ENCODE measurements at regions not wholly inside any gene's neighbourhood (a gene's known extent, or its start where the extent isn't known, plus 50 kb on each side); places are given as distances from the start of the nearest gene placed in this dataset.

DNA sequence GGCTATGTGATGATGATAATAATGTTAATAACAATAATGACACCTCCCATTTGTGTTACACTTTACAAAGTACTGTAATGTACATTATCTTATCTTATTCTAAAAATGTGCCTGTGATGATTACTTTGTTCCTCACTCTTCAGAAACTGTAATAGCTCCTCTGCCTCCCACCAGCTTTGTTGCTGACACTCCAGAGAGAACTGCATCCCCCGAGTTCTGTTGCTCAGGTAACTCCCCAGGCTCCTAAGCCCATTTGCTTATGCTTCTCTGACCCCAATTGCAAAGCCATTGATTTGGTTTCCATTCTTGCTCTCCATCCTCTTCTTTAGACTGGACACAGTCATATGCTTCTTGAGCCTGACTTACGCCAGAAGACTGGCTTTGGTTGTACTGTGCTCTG is 319.7 kb downstream of the EPM2A start:
- Histone ChIP-seq H3K27me3 (ENCODE audit: control insufficient read depth in 2 of 2, insufficient read depth in 1 of 2, low read length in 1 of 2) (no peaks in the 10 kb centered on the region), H3K4me3 (ENCODE audit: low read length in 2 of 2) (no peak overlapping the region), H3K4me1 (ENCODE audit: control insufficient read depth in 2 of 2, insufficient read depth in 2 of 2, low read length in 2 of 2) (no peaks in the 10 kb centered on the region), H3K36me3 (ENCODE audit: control insufficient read depth in 2 of 2, insufficient read depth in 2 of 2, low read length in 1 of 2) (no peaks in the 10 kb centered on the region), H3K9me3 (ENCODE audit: control insufficient read depth in 2 of 2, insufficient read depth in 1 of 2, low read length in 1 of 2) (no peaks in the 10 kb centered on the region), H3K27ac (ENCODE audit: low read depth in 1 of 2, low read length in 1 of 2) (no peak overlapping the region)
- DNase-seq (ENCODE audit: low read depth in 6 of 9, low spot score in 9 of 9): no peak
- WGBS: 83% methylated on average over 2 of the region's 2 CpGs

DNA sequence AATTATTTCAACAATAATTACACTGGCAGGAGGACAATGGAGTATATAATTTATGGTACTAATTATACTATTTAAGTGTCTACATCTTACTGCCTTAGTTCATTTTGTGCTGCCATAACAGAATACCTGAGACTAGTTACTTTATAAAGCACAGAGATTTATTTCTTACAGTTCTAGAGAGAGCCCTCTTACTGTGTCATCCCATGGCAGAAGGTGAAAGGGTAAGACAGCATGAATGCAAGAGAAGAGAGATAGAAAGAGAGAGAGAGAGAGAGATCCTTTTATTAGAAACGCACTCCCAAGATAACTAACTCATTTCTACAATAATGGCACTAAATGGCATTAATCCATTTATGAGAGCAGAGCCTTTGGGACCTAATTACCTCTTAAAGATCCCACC is 314.7 kb downstream of the EPM2A start:
- no peaks in the 10 kb centered on the region for H3K9me3 ChIP-seq (ENCODE audit: control insufficient read depth in 2 of 2, insufficient read depth in 1 of 2, low read length in 1 of 2)
- 83% methylated on average over 1 of the region's 1 CpG for WGBS
- no peaks in the 10 kb centered on the region for H3K4me1 ChIP-seq (ENCODE audit: control insufficient read depth in 2 of 2, insufficient read depth in 2 of 2, low read length in 2 of 2)
- H3K27me3 ChIP-seq (ENCODE audit: control insufficient read depth in 2 of 2, insufficient read depth in 1 of 2, low read length in 1 of 2): no peaks in the 10 kb centered on the region
- no peaks in the 10 kb centered on the region for H3K36me3 ChIP-seq (ENCODE audit: control insufficient read depth in 2 of 2, insufficient read depth in 2 of 2, low read length in 1 of 2)
- H3K27ac ChIP-seq (ENCODE audit: low read depth in 1 of 2, low read length in 1 of 2): no peak overlapping the region
- no peak for DNase-seq (ENCODE audit: low read depth in 6 of 9, low spot score in 9 of 9)
- H3K4me3 ChIP-seq (ENCODE audit: low read length in 2 of 2): no peak overlapping the region

DNA sequence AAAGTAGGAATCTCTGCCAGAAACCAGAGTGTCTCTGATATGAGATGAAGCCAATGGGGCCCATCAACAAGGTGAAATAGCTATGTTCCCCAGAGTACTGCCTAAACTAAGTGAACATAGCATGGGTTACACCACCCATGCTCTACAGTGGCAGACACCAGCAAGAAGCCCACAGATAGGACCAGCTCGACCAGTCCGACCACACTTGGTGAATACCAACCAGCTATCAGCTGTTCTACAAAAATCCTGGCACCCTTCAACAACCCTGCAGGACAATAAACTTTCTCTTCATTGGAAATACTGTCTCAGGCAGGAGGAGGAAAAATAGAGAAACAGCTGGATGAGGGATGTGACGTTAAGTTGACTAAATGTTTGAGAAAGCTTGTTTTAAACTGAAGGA is 311.4 kb downstream of the EPM2A start:
- Histone ChIP-seq H3K27ac (ENCODE audit: low read depth in 1 of 2, low read length in 1 of 2) (no peak overlapping the region), H3K9me3 (ENCODE audit: control insufficient read depth in 2 of 2, insufficient read depth in 1 of 2, low read length in 1 of 2) (no peaks in the 10 kb centered on the region), H3K27me3 (ENCODE audit: control insufficient read depth in 2 of 2, insufficient read depth in 1 of 2, low read length in 1 of 2) (no peaks in the 10 kb centered on the region), H3K36me3 (ENCODE audit: control insufficient read depth in 2 of 2, insufficient read depth in 2 of 2, low read length in 1 of 2) (no peaks in the 10 kb centered on the region), H3K4me1 (ENCODE audit: control insufficient read depth in 2 of 2, insufficient read depth in 2 of 2, low read length in 2 of 2) (no peaks in the 10 kb centered on the region), H3K4me3 (ENCODE audit: low read length in 2 of 2) (no peak overlapping the region)
- 96% methylated on average over 3 of the region's 3 CpGs for WGBS
- no peak for DNase-seq (ENCODE audit: low read depth in 6 of 9, low spot score in 9 of 9)

DNA sequence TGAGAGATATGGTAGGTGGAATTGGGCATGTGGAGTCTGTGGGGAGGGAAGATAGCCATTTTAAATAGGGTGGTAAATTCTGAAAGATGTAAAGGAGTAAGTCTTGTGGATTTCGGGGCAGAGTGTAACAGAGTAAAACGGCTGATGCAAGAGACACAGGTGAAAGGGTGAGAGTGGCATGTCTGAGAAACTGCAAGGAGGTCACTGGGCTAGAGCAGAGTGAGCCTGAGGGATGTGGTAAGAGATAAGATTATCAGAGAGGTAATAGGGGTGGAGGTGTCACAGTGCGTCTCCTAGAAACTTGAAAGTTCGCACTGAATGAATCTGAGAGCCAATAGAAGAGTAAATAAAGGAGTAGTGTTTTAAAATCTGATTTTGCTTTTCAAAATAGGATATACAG is 308.1 kb downstream of the EPM2A start:
- H3K27ac ChIP-seq (ENCODE audit: low read depth in 1 of 2, low read length in 1 of 2): no peak overlapping the region
- 85% methylated on average over 4 of the region's 4 CpGs for WGBS
- H3K36me3 ChIP-seq (ENCODE audit: control insufficient read depth in 2 of 2, insufficient read depth in 2 of 2, low read length in 1 of 2): no peaks in the 10 kb centered on the region
- H3K4me1 ChIP-seq (ENCODE audit: control insufficient read depth in 2 of 2, insufficient read depth in 2 of 2, low read length in 2 of 2): no peaks in the 10 kb centered on the region
- no peak overlapping the region for H3K4me3 ChIP-seq (ENCODE audit: low read length in 2 of 2)
- no peaks in the 10 kb centered on the region for H3K9me3 ChIP-seq (ENCODE audit: control insufficient read depth in 2 of 2, insufficient read depth in 1 of 2, low read length in 1 of 2)
- no peaks in the 10 kb centered on the region for H3K27me3 ChIP-seq (ENCODE audit: control insufficient read depth in 2 of 2, insufficient read depth in 1 of 2, low read length in 1 of 2)
- DNase-seq (ENCODE audit: low read depth in 6 of 9, low spot score in 9 of 9): no peak

DNA sequence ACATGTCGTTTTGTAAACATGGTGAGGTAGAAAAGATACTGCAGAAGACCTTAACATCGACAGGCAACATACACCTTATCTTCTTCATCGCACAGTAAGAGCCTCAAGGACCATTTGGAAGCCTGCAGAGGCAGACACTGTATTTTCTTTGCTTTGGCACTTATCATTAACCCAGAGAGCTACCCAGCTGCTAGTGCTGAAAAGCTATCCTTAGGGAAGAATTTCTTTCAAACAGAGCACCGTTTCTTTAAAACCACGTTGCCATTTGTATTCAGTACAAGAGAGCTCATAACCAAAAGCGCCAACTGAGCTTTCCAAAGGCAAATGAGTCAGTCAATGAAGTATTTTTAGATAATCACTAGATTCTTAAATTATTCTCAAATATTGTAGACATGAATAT is 306.6 kb downstream of the EPM2A start:
- Histone ChIP-seq H3K36me3 (ENCODE audit: control insufficient read depth in 2 of 2, insufficient read depth in 2 of 2, low read length in 1 of 2) (no peaks in the 10 kb centered on the region), H3K27ac (ENCODE audit: low read depth in 1 of 2, low read length in 1 of 2) (no peak overlapping the region), H3K27me3 (ENCODE audit: control insufficient read depth in 2 of 2, insufficient read depth in 1 of 2, low read length in 1 of 2) (no peaks in the 10 kb centered on the region), H3K9me3 (ENCODE audit: control insufficient read depth in 2 of 2, insufficient read depth in 1 of 2, low read length in 1 of 2) (no peaks in the 10 kb centered on the region), H3K4me1 (ENCODE audit: control insufficient read depth in 2 of 2, insufficient read depth in 2 of 2, low read length in 2 of 2) (no peaks in the 10 kb centered on the region), H3K4me3 (ENCODE audit: low read length in 2 of 2) (no peak overlapping the region)
- DNase-seq (ENCODE audit: low read depth in 6 of 9, low spot score in 9 of 9): no peak
- 66% methylated on average over 6 of the region's 6 CpGs for WGBS

DNA sequence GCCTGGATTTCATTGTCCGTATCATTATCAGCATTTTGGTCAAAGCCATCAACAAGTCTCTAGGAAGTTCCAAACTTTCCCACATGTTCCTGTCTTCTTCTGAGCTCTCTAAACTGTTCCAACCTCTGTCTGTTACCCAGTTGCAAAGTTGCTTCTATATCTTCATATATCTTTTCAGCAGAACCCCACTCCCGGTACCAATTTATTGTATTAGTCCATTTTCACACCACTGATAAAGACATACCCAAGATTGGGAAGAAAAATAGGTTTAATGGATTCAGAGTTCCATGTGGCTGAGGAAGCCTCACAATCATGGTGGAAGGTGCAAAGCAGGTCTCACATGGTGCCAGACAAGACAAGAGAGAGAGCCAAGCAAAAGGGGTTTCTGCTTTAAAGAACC is 293.2 kb downstream of the EPM2A start:
- no peaks in the 10 kb centered on the region for H3K4me1 ChIP-seq (ENCODE audit: control insufficient read depth in 2 of 2, insufficient read depth in 2 of 2, low read length in 2 of 2)
- H3K4me3 ChIP-seq (ENCODE audit: low read length in 2 of 2): no peak overlapping the region
- 97% methylated on average over 2 of the region's 2 CpGs for WGBS
- no peak for DNase-seq (ENCODE audit: low read depth in 6 of 9, low spot score in 9 of 9)
- H3K9me3 ChIP-seq (ENCODE audit: control insufficient read depth in 2 of 2, insufficient read depth in 1 of 2, low read length in 1 of 2): peaks cover 0 to 7% of the 10 kb centered on the region in 2 donors
- no peaks in the 10 kb centered on the region for H3K36me3 ChIP-seq (ENCODE audit: control insufficient read depth in 2 of 2, insufficient read depth in 2 of 2, low read length in 1 of 2)
- H3K27ac ChIP-seq (ENCODE audit: low read depth in 1 of 2, low read length in 1 of 2): no peak overlapping the region
- no peaks in the 10 kb centered on the region for H3K27me3 ChIP-seq (ENCODE audit: control insufficient read depth in 2 of 2, insufficient read depth in 1 of 2, low read length in 1 of 2)

DNA sequence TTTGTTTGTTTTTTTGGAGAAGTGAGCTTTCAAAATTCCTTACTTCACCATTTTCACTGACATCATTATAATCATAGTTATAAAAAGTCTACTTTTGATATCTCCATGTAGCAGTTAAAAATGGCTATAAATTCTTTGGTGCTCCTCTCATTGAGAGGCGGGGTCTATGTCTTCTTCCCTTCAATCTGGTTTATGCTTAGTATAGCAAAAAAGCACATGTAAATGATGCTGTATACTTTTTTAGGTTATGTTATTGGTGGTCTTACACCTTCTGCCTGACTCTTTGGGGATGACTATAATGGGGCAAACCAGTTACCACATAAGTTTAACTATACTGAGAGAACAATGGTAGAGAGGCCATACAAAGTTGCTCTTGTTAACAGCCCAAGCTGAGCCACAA is 289.6 kb downstream of the EPM2A start:
- no peak for DNase-seq (ENCODE audit: low read depth in 6 of 9, low spot score in 9 of 9)
- 80% methylated on average over 1 of the region's 1 CpG for WGBS
- no peaks in the 10 kb centered on the region for H3K4me1 ChIP-seq (ENCODE audit: control insufficient read depth in 2 of 2, insufficient read depth in 2 of 2, low read length in 2 of 2)
- no peaks in the 10 kb centered on the region for H3K27me3 ChIP-seq (ENCODE audit: control insufficient read depth in 2 of 2, insufficient read depth in 1 of 2, low read length in 1 of 2)
- no peak overlapping the region for H3K4me3 ChIP-seq (ENCODE audit: low read length in 2 of 2)
- H3K9me3 ChIP-seq (ENCODE audit: control insufficient read depth in 2 of 2, insufficient read depth in 1 of 2, low read length in 1 of 2): peaks cover 0 to 5% of the 10 kb centered on the region in 2 donors
- no peak overlapping the region for H3K27ac ChIP-seq (ENCODE audit: low read depth in 1 of 2, low read length in 1 of 2)
- H3K36me3 ChIP-seq (ENCODE audit: control insufficient read depth in 2 of 2, insufficient read depth in 2 of 2, low read length in 1 of 2): no peaks in the 10 kb centered on the region

DNA sequence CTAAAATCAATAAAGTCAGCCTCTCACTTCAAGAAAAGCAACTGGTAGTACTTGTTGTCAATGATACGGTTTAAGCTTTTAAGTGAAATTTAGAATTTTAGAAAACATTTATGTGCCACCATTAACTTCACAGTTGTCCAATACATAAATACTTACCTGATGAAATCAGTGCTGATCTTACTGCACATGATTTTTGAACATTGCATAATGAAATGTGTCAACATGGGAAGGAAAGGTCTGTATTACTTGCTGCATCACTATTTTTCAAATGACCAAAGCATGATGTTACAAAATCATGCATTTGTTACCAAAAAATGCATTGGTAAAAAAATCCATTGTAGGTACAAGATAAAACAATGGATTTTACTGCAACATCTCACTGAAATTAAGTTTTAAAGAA is 284.3 kb downstream of the EPM2A start:
- DNase-seq (ENCODE audit: low read depth in 6 of 9, low spot score in 9 of 9): no peak
- whole genome bisulfite sequencing: 99% methylated on average over 1 of the region's 1 CpG
- Histone ChIP-seq H3K36me3 (ENCODE audit: control insufficient read depth in 2 of 2, insufficient read depth in 2 of 2, low read length in 1 of 2) (no peaks in the 10 kb centered on the region), H3K4me3 (ENCODE audit: low read length in 2 of 2) (no peak overlapping the region), H3K27ac (ENCODE audit: low read depth in 1 of 2, low read length in 1 of 2) (no peak overlapping the region), H3K27me3 (ENCODE audit: control insufficient read depth in 2 of 2, insufficient read depth in 1 of 2, low read length in 1 of 2) (no peaks in the 10 kb centered on the region), H3K9me3 (ENCODE audit: control insufficient read depth in 2 of 2, insufficient read depth in 1 of 2, low read length in 1 of 2) (no peaks in the 10 kb centered on the region), H3K4me1 (ENCODE audit: control insufficient read depth in 2 of 2, insufficient read depth in 2 of 2, low read length in 2 of 2) (no peaks in the 10 kb centered on the region)

DNA sequence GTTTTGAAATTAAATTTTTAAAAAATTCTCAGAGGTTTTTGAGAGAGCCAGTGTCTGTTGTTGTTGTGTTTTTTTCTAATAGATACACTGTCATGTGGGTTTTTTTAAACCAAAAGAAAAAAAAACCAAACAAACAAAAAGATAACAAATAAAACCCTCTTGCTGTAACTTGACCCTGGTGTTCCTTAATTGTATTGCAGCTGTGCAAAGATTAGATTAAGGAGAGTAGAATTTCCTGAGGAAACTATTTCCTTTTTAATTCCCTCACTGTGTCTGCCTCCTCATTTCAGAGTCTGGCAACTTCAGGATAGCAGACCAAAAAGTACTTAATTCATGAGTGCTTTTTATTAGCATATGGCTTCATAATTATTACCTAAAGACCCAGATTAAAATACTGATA is 281.9 kb downstream of the EPM2A start:
- H3K36me3 ChIP-seq (ENCODE audit: control insufficient read depth in 2 of 2, insufficient read depth in 2 of 2, low read length in 1 of 2): no peaks in the 10 kb centered on the region
- no peaks in the 10 kb centered on the region for H3K27me3 ChIP-seq (ENCODE audit: control insufficient read depth in 2 of 2, insufficient read depth in 1 of 2, low read length in 1 of 2)
- no peak overlapping the region for H3K27ac ChIP-seq (ENCODE audit: low read depth in 1 of 2, low read length in 1 of 2)
- DNase-seq (ENCODE audit: low read depth in 6 of 9, low spot score in 9 of 9): no peak
- H3K4me3 ChIP-seq (ENCODE audit: low read length in 2 of 2): no peak overlapping the region
- H3K9me3 ChIP-seq (ENCODE audit: control insufficient read depth in 2 of 2, insufficient read depth in 1 of 2, low read length in 1 of 2): no peaks in the 10 kb centered on the region
- H3K4me1 ChIP-seq (ENCODE audit: control insufficient read depth in 2 of 2, insufficient read depth in 2 of 2, low read length in 2 of 2): no peaks in the 10 kb centered on the region

DNA sequence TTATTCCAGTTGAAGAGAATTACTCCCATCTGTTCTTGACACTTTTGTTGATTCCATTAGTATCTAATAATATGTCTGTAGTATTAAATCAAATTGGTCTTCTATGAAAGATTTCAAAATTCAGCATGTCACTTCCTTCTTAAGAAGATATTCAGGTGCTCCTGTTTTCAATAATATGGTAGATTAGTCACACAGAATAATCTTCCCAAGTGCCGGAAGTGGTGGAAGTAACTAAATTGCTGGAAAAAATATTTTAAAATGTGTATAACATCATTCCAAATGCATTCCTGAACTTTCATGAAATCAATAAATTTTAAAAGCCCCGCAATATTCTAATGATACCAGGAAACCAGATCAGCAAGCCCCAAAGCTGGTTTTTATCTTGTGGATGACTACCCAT is 281.3 kb downstream of the EPM2A start:
- Histone ChIP-seq H3K9me3 (ENCODE audit: control insufficient read depth in 2 of 2, insufficient read depth in 1 of 2, low read length in 1 of 2) (no peaks in the 10 kb centered on the region), H3K27ac (ENCODE audit: low read depth in 1 of 2, low read length in 1 of 2) (no peak overlapping the region), H3K36me3 (ENCODE audit: control insufficient read depth in 2 of 2, insufficient read depth in 2 of 2, low read length in 1 of 2) (no peaks in the 10 kb centered on the region), H3K4me1 (ENCODE audit: control insufficient read depth in 2 of 2, insufficient read depth in 2 of 2, low read length in 2 of 2) (no peaks in the 10 kb centered on the region), H3K27me3 (ENCODE audit: control insufficient read depth in 2 of 2, insufficient read depth in 1 of 2, low read length in 1 of 2) (no peaks in the 10 kb centered on the region), H3K4me3 (ENCODE audit: low read length in 2 of 2) (no peak overlapping the region)
- DNase-seq (ENCODE audit: low read depth in 6 of 9, low spot score in 9 of 9): no peak
- 91% methylated on average over 2 of the region's 2 CpGs for WGBS
